IMR-90 (cell line): ENCODE measurements at regions not wholly inside any gene's neighbourhood (a gene's known extent, or its start where the extent isn't known, plus 50 kb on each side); places are given as distances from the start of the nearest gene placed in this dataset.

Experiments used
- ATAC-seq: fragments of 200-7000 bp; cut with Tn5 transposase; 2 replicates; pipeline ENCODE4 v1.9.1; 2020; ENCODE audit warnings: low read depth, mild to moderate bottlenecking, moderate library complexity
- BruUV-seq: library from RNA; stranded (reverse); fragments of 400-500 nt; replicated peaks from 2 replicates; lab custom pipeline; 2021; lab: Mats Ljungman, UMichigan
- CTCF ChIA-PET: fragments of 300-600 bp; formaldehyde crosslinking; extraction: SDS; loops from one replicate; lab custom pipeline; 2021; ENCODE audit warnings: antibody characterized with exemption; lab: Yijun Ruan, JAX
- POLR2A ChIA-PET: fragments of 300-600 bp; sonication (Branson Sonifier 250); formaldehyde crosslinking; loops from one replicate; lab custom pipeline; 2022; ENCODE audit warnings: antibody characterized with exemption; ENCODE audit not compliant: unreplicated experiment; lab: Charles Lee
- DNase-seq: peaks from one replicate; pipeline ENCODE4 v3.0.0; 2013
- H2AFZ ChIP-seq: replicated peaks from 2 replicates; pipeline ENCODE3; 2013; ENCODE audit warnings: low read length, mild to moderate bottlenecking; ENCODE audit not compliant: poor library complexity
- H2AK5ac ChIP-seq: 2 replicates; pipeline ENCODE4 v1.6.1; 2013; ENCODE audit warnings: low read depth, low read length, inconsistent platforms
- H2AK9ac ChIP-seq: replicated peaks from 2 replicates; pipeline ENCODE3; 2013; ENCODE audit warnings: mild to moderate bottlenecking, low read depth, low read length, moderate library complexity; ENCODE audit not compliant: poor library complexity
- H2BK120ac ChIP-seq: 2 replicates; pipeline ENCODE4 v1.6.1; 2013; ENCODE audit warnings: low read depth, low read length, inconsistent platforms
- H2BK15ac ChIP-seq: 3 replicates; pipeline ENCODE4 v1.6.1; 2013; ENCODE audit warnings: low read depth, low read length, inconsistent platforms
- H2BK20ac ChIP-seq: 2 replicates; pipeline ENCODE4 v1.6.1; 2013; ENCODE audit warnings: low read depth, mild to moderate bottlenecking, inconsistent platforms, low read length, moderate library complexity
- H2BK5ac ChIP-seq: 2 replicates; pipeline ENCODE4 v1.6.1; 2013; ENCODE audit warnings: mild to moderate bottlenecking, low read depth, low read length, inconsistent platforms; ENCODE audit not compliant: poor library complexity, severe bottlenecking
- H3K14ac ChIP-seq: replicated peaks from 2 replicates; pipeline ENCODE4 v1.6.1; 2013; ENCODE audit warnings: low read depth, low read length, inconsistent platforms
- H3K18ac ChIP-seq: 2 replicates; pipeline ENCODE4 v1.6.1; 2013; ENCODE audit warnings: low read depth, low read length, control low read depth
- H3K23ac ChIP-seq: 2 replicates; pipeline ENCODE4 v1.6.1; 2013; ENCODE audit warnings: low read depth, low read length, inconsistent platforms
- H3K27ac ChIP-seq: 2 replicates; pipeline ENCODE4 v1.5.1; 2013; ENCODE audit warnings: mild to moderate bottlenecking, control low read depth, low read length; ENCODE audit not compliant: insufficient read depth
- H3K27me3 ChIP-seq: 2 replicates; pipeline ENCODE4 v1.6.1; 2013; ENCODE audit warnings: low read length; ENCODE audit not compliant: control insufficient read depth, insufficient read depth
- H3K36me3 ChIP-seq: 2 replicates; pipeline ENCODE4 v1.6.1; 2013; ENCODE audit warnings: low read length, mixed read lengths; ENCODE audit not compliant: control insufficient read depth, insufficient read depth
- H3K4ac ChIP-seq: 2 replicates; pipeline ENCODE4 v1.6.1; 2013; ENCODE audit warnings: low read depth, low read length, inconsistent platforms
- H3K4me1 ChIP-seq: 2 replicates; pipeline ENCODE4 v1.6.1; 2013; ENCODE audit warnings: low read length, mixed read lengths; ENCODE audit not compliant: control insufficient read depth, insufficient read depth
- H3K4me2 ChIP-seq: 2 replicates; pipeline ENCODE4 v1.6.1; 2013; ENCODE audit warnings: low read depth, mild to moderate bottlenecking, control low read depth, low read length, moderate library complexity
- H3K4me3 ChIP-seq: 2 replicates; pipeline ENCODE4 v1.5.1; 2013; ENCODE audit warnings: low read depth, mild to moderate bottlenecking, control low read depth, low read length, moderate library complexity; ENCODE audit not compliant: insufficient read depth
- H3K56ac ChIP-seq: 2 replicates; pipeline ENCODE4 v1.6.1; 2013; ENCODE audit warnings: low read length, inconsistent platforms; ENCODE audit not compliant: insufficient read depth; ENCODE audit errors: extremely low read depth
- H3K79me1 ChIP-seq, 2 experiments: 2 replicates each; pipeline ENCODE4 v1.6.1; 2013; ENCODE audit warnings: low read length in 2 of 2, inconsistent platforms in 1 of 2, low read depth in 1 of 2
- H3K9ac ChIP-seq: 2 replicates; pipeline ENCODE4 v1.6.1; 2013; ENCODE audit warnings: low read depth, low read length, control low read depth
- H3K9me1 ChIP-seq: 2 replicates; pipeline ENCODE4 v1.6.1; 2013; ENCODE audit warnings: low read length, inconsistent platforms; ENCODE audit not compliant: insufficient read depth
- H3K9me3 ChIP-seq: 2 replicates; pipeline ENCODE4 v1.6.1; 2013; ENCODE audit warnings: low read length; ENCODE audit not compliant: control insufficient read depth, insufficient read depth
- H4K20me1 ChIP-seq: 2 replicates; pipeline ENCODE4 v1.6.1; 2013; ENCODE audit warnings: low read length, inconsistent platforms; ENCODE audit not compliant: insufficient read depth
- H4K5ac ChIP-seq: 2 replicates; pipeline ENCODE4 v1.6.1; 2013; ENCODE audit warnings: mild to moderate bottlenecking, low read depth, low read length, control low read depth
- H4K8ac ChIP-seq, 2 experiments: 2 replicates each; pipeline ENCODE4 v1.6.1; 2013; ENCODE audit warnings: low read depth in 2 of 2, low read length in 2 of 2, control low read depth in 1 of 2, inconsistent platforms in 1 of 2
- H4K91ac ChIP-seq: 2 replicates; pipeline ENCODE4 v1.6.1; 2013; ENCODE audit warnings: low read depth, low read length, inconsistent platforms; ENCODE audit not compliant: insufficient read depth
- BHLHE40 ChIP-seq: fragments of 150-350 bp; IDR thresholded peaks from 2 replicates; pipeline ENCODE4 v1.6.1; 2016; ENCODE audit warnings: mild to moderate bottlenecking, low read depth, low read length
- CEBPB ChIP-seq: IDR thresholded peaks from 2 replicates; pipeline ENCODE4 v1.6.1; 2012; ENCODE audit warnings: low read depth, low read length, improper control_type of control experiment
- USF2 ChIP-seq: fragments of 150-350 bp; IDR thresholded peaks from 2 replicates; pipeline ENCODE4 v1.6.1; 2017; ENCODE audit warnings: mild to moderate bottlenecking, antibody characterized with exemption, low read length, low read depth
- WGBS, 2 experiments: methylation state at CpG; one replicate each; pipeline versions ENCODE4 v1.1.5 to v1.1.7; 2013; ENCODE audit warnings: missing lambda C conversion rate in 2 of 2; ENCODE audit not compliant: insufficient read length in 1 of 2; ENCODE audit errors: extremely low coverage in 2 of 2; 5-methylcytosine and 5-hydroxymethylcytosine counted together
- dilution Hi-C: fragments of 300-500 bp; cut with HindIII; formaldehyde crosslinking; loops from one replicate; pipeline ENCODE4 v1.14.3; 2018; ENCODE audit warnings: low sequenced_read_pairs; ENCODE audit not compliant: unreplicated experiment
- in situ Hi-C: fragments of 300-500 bp; cut with MboI; formaldehyde crosslinking; loops from 3 replicates; pipeline ENCODE4 v1.14.3; 2019; ENCODE audit warnings: low sequenced_read_pairs, inconsistent platforms, mixed read lengths
- intact Hi-C: fragments of 100-400 bp; cut with micrococcal nuclease; formaldehyde crosslinking; loops from 2 replicates; pipeline ENCODE4 v1.10.0; 2022

DNA sequence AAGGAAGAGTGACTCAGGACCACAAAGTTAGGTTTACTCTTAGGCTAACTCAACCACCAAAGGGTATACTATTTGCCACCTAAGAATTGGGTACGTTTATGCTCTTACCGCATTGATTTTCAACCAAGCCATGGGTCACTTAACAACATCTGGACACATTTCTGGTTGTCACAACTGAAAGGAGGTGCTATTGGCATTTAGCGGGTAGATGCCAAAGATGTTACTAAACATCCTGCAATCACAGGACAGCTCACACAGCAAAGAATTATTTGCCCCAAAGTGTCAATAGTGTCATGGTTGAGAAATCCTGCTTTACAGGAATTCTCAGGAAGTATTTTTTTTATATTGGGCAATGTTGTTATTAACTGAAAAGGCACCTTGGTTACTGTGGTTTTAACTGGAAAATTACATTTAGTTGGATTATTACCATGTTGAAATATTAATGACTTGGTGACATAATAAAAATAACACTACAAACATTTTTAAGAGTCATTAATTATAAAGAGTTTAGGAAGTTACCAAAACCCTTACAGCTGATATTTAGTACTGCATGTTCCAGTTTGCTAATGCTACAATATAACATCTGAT lies 185.0 kb upstream of the TMEM196 start:
- Histone ChIP-seq H3K36me3 (no peaks in the 10 kb centered on the region), H3K18ac (no peak overlapping the region), H3K14ac (no peak overlapping the region), H3K9me3 (peaks cover 3% of the 10 kb centered on the region), H3K79me1 (no peaks in the 10 kb centered on the region), H4K5ac (no peak overlapping the region), H4K20me1 (no peaks in the 10 kb centered on the region), H3K4me1 (no peaks in the 10 kb centered on the region), H2BK20ac (no peak overlapping the region), H3K9me1 (no peaks in the 10 kb centered on the region), H4K91ac (no peak overlapping the region), H2BK5ac (no peak overlapping the region), H3K9ac (no peak overlapping the region), H2AK9ac (no peak overlapping the region), H3K27me3 (no peaks in the 10 kb centered on the region), H3K4me2 (no peak overlapping the region), H3K4ac (no peak overlapping the region), H3K23ac (no peak overlapping the region), H2AFZ (no peak overlapping the region), H3K27ac (no peak overlapping the region), H3K4me3 (no peak overlapping the region), H3K56ac (no peak overlapping the region), H2AK5ac (no peak overlapping the region), H2BK15ac (no peak overlapping the region), H4K8ac (no peak overlapping the region), H2BK120ac (no peak overlapping the region)
- intact Hi-C loops (no loop called here), in situ Hi-C loops (no loop called here), dilution Hi-C loops (no loop called here)
- no CpG with 5 or more reads among the region's 3 CpGs for WGBS, 2 experiments
- no TSS peak for BruUV-seq
- ChIA-PET CTCF (no interaction called here), POLR2A (no interaction called here)
- no peak for TF ChIP-seq BHLHE40
- TF ChIP-seq CEBPB: 0 out of 2 replicates have a peak, but pooled peaks have one; percentile 1
- no peak for TF ChIP-seq USF2
- DNase-seq (peak; percentile 11), ATAC-seq (peak; percentile 29; the same call in 1 of the 2 replicates)
